ENCODE measurements at regions not wholly inside any gene's neighbourhood (a gene's known extent, or its start where the extent isn't known, plus 50 kb on each side); places are given as distances from the start of the nearest gene placed in this dataset.

GRCh38 chr1:81588149-81588548 is 212.6 kb upstream of the ADGRL2 start:
- no peak for DNase-seq (ENCODE audit: low spot score)
- TF ChIP-seq EZH2phosphoT487 (IDR thresholded peaks at IDR 0.05; ENCODE audit: borderline replicate concordance, low read depth, low read length) = no peak
- no peak for TF ChIP-seq CTCF (conservative IDR thresholded peaks at IDR 0.05; ENCODE audit: low read length)
- Histone ChIP-seq H3K4me2 (ENCODE audit: low read length) (no peak overlapping the region), H3K9me3 (ENCODE audit: low read length) (no peaks in the 10 kb centered on the region), H4K20me1 (ENCODE audit: insufficient read depth, low read length) (no peaks in the 10 kb centered on the region), H3K9me2 (ENCODE audit: insufficient read depth, low read length) (no peaks in the 10 kb centered on the region), H3K36me3 (ENCODE audit: insufficient read depth, low read length) (no peaks in the 10 kb centered on the region), H3K4me1 (ENCODE audit: insufficient read depth, low read length, poor library complexity, severe bottlenecking) (no peaks in the 10 kb centered on the region), H3K4me3 (ENCODE audit: low read depth, low read length, poor library complexity, severe bottlenecking) (no peak overlapping the region), H3K79me2 (ENCODE audit: insufficient read depth, low read depth, low read length) (no peaks in the 10 kb centered on the region), H3K27ac (ENCODE audit: low read depth, low read length, poor library complexity, severe bottlenecking) (no peak overlapping the region), H2AFZ (ENCODE audit: low read length) (no peak overlapping the region)
- BruUV-seq (replicated peaks) = no TSS peak
- intact Hi-C loops (cut with micrococcal nuclease; ENCODE audit: unreplicated experiment) = no loop called here
- CTCF ChIA-PET (ENCODE audit: unreplicated experiment) = no interaction called here
- POLR2A ChIA-PET = interaction anchor here (1.0 kb wide), 1 partner anchor 14 kb away, joined by 3 read pairs; no protein-coding TSS in a partner anchor

GRCh38 chr1:81587426-81587825 is 213.3 kb upstream of the ADGRL2 start:
- no peak overlapping the region for H2AFZ ChIP-seq (ENCODE audit: low read length)
- H3K79me2 ChIP-seq (ENCODE audit: insufficient read depth, low read depth, low read length) = no peaks in the 10 kb centered on the region
- ChIA-PET POLR2A (interaction anchor here (0.6 kb wide), 1 partner anchor 176 kb away, joined by 3 read pairs; no protein-coding TSS in a partner anchor), CTCF (ENCODE audit: unreplicated experiment) (no interaction called here)
- H3K4me3 ChIP-seq (ENCODE audit: low read depth, low read length, poor library complexity, severe bottlenecking) = no peak overlapping the region
- no peaks in the 10 kb centered on the region for H3K36me3 ChIP-seq (ENCODE audit: insufficient read depth, low read length)
- intact Hi-C loops (cut with micrococcal nuclease; ENCODE audit: unreplicated experiment) = no loop called here
- H3K27ac ChIP-seq (ENCODE audit: low read depth, low read length, poor library complexity, severe bottlenecking) = no peak overlapping the region
- TF ChIP-seq CTCF (conservative IDR thresholded peaks at IDR 0.05; ENCODE audit: low read length) (no peak), EZH2phosphoT487 (IDR thresholded peaks at IDR 0.05; ENCODE audit: borderline replicate concordance, low read depth, low read length) (no peak)
- no peaks in the 10 kb centered on the region for H4K20me1 ChIP-seq (ENCODE audit: insufficient read depth, low read length)
- no peaks in the 10 kb centered on the region for H3K9me2 ChIP-seq (ENCODE audit: insufficient read depth, low read length)
- H3K4me2 ChIP-seq (ENCODE audit: low read length) = no peak overlapping the region
- H3K9me3 ChIP-seq (ENCODE audit: low read length) = no peaks in the 10 kb centered on the region
- no TSS peak for BruUV-seq (replicated peaks)
- no peak for DNase-seq (ENCODE audit: low spot score)
- no peaks in the 10 kb centered on the region for H3K4me1 ChIP-seq (ENCODE audit: insufficient read depth, low read length, poor library complexity, severe bottlenecking)

- BruUV-seq (replicated peaks) = no TSS peak
- TF ChIP-seq EZH2phosphoT487 (IDR thresholded peaks at IDR 0.05; ENCODE audit: borderline replicate concordance, low read depth, low read length) = no peak
- TF ChIP-seq CTCF (conservative IDR thresholded peaks at IDR 0.05; ENCODE audit: low read length) = no peak
- Histone ChIP-seq H3K79me2 (ENCODE audit: insufficient read depth, low read depth, low read length) (no peaks in the 10 kb centered on the region), H4K20me1 (ENCODE audit: insufficient read depth, low read length) (no peaks in the 10 kb centered on the region), H3K4me1 (ENCODE audit: insufficient read depth, low read length, poor library complexity, severe bottlenecking) (no peaks in the 10 kb centered on the region), H3K4me2 (ENCODE audit: low read length) (no peak overlapping the region), H3K4me3 (ENCODE audit: low read depth, low read length, poor library complexity, severe bottlenecking) (no peak overlapping the region), H3K9me3 (ENCODE audit: low read length) (no peaks in the 10 kb centered on the region), H3K9me2 (ENCODE audit: insufficient read depth, low read length) (no peaks in the 10 kb centered on the region), H3K27ac (ENCODE audit: low read depth, low read length, poor library complexity, severe bottlenecking) (no peak overlapping the region), H2AFZ (ENCODE audit: low read length) (no peak overlapping the region), H3K36me3 (ENCODE audit: insufficient read depth, low read length) (no peaks in the 10 kb centered on the region)
- ChIA-PET CTCF (ENCODE audit: unreplicated experiment) (no interaction called here), POLR2A (no interaction called here)
- intact Hi-C loops (cut with micrococcal nuclease; ENCODE audit: unreplicated experiment) = no loop called here
- DNase-seq (ENCODE audit: low spot score) = no peak
Observed at GRCh38 chr1:81585371-81585770, 215.4 kb upstream of the ADGRL2 start.
